ENCODE measurements at regions not wholly inside any gene's neighbourhood (a gene's known extent, or its start where the extent isn't known, plus 50 kb on each side); places are given as distances from the start of the nearest gene placed in this dataset.

DNA sequence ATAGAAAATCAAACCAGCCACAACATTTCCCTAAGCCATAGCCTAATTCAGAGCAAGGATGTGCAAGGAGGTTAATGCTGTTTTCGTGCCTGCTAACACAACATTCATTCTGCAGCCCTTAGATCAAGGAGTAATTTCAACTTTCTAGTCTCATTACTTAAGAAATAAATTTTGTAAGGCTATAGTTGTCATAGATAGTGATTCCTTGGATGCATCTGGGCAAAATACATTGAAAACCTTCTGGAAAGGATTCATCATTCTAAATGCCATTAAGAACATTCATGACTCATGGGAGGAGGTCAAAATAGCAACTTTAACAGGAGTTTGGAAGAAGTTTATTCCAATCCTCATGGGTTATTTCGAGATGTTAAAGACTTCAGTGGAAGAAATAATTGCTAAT is 283.2 kb downstream of the RPAP3 start:
- no peak for TF ChIP-seq POLR2A (IDR thresholded peaks at IDR 0.05)
- TF ChIP-seq, protein P1, sequence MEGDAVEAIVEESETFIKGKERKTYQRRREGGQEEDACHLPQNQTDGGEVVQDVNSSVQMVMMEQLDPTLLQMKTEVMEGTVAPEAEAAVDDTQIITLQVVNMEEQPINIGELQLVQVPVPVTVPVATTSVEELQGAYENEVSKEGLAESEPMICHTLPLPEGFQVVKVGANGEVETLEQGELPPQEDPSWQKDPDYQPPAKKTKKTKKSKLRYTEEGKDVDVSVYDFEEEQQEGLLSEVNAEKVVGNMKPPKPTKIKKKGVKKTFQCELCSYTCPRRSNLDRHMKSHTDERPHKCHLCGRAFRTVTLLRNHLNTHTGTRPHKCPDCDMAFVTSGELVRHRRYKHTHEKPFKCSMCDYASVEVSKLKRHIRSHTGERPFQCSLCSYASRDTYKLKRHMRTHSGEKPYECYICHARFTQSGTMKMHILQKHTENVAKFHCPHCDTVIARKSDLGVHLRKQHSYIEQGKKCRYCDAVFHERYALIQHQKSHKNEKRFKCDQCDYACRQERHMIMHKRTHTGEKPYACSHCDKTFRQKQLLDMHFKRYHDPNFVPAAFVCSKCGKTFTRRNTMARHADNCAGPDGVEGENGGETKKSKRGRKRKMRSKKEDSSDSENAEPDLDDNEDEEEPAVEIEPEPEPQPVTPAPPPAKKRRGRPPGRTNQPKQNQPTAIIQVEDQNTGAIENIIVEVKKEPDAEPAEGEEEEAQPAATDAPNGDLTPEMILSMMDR (IDR thresholded peaks at IDR 0.05 in 4 of 5, conservative IDR thresholded peaks at IDR 0.05 in 1 of 5): no peak
- in situ Hi-C loops (cut with MboI; ENCODE audit: low sequenced_read_pairs in 4 of 4): no loop called here
- ATAC-seq: no peak

DNA sequence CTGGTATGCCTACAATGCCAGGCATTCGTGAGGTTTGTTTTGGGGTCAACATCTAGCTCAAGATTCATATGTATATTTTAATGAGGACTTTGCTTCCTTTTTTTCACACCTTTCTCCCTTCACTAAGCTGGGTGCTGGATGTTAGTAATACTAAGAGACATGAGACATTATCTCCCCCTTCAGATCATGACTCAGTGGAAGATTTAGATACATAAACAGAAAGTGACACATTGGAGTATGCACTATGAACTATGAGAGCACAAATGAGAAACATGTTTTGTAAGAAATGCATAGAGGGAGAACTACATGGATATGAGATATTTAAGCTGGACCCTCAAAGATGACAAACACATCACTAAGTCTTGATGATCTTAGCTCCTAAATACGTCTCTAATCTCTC is 286.3 kb downstream of the RPAP3 start:
- H3K27ac ChIP-seq: no peak overlapping the region
- DNase-seq (no peak), ATAC-seq (no peak)
- no peaks in the 10 kb centered on the region for H3K36me3 ChIP-seq
- H3K4me3 ChIP-seq: no peak overlapping the region
- TF ChIP-seq POLR2A (IDR thresholded peaks at IDR 0.05): no peak
- H3K4me1 ChIP-seq: no peaks in the 10 kb centered on the region
- intact Hi-C loops (cut with DNase I; ENCODE audit: low total_unique reads): no loop called here
- in situ Hi-C loops (cut with MboI; ENCODE audit: low sequenced_read_pairs in 4 of 4): loop anchor here in 1 of 4 donors (10.0 kb wide), 1 partner anchor 95 kb away; no protein-coding TSS in a partner anchor
- no peaks in the 10 kb centered on the region for H3K9me3 ChIP-seq
- no peaks in the 10 kb centered on the region for H3K27me3 ChIP-seq

More for the DNA sequence above, 283.2 kb downstream of the RPAP3 start:
- intact Hi-C loops (cut with DNase I; ENCODE audit: low total_unique reads): no loop called here
- Histone ChIP-seq H3K27me3 (no peaks in the 10 kb centered on the region), H3K9me3 (no peaks in the 10 kb centered on the region), H3K4me1 (no peaks in the 10 kb centered on the region), H3K4me3 (no peak overlapping the region), H3K27ac (no peak overlapping the region), H3K36me3 (no peaks in the 10 kb centered on the region)
- no peak for DNase-seq

DNA sequence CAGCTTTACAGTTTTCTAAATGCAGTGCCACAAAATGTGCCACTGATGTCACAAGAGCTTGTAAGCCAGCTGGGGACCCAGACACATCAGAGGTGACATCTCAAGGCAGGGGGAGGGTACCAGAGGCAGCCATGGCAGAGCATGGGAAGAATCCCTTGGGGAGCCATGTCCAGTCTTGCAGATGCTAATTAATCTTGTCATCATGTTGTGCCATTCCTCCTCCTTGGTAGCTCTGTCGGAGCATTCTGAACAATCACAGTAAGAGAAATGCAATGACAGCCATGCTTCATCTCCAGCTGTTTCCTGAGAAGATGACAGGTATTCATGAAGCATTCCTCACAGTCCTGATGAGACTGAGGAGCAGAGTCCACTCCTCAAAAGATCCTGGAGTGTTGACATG is 287.9 kb downstream of the RPAP3 start:
- in situ Hi-C loops (cut with MboI; ENCODE audit: low sequenced_read_pairs in 4 of 4): loop anchor here in 1 of 4 donors (10.0 kb wide), 1 partner anchor 93 kb away; no protein-coding TSS in a partner anchor
- Histone ChIP-seq H3K27me3 (no peaks in the 10 kb centered on the region), H3K27ac (no peak overlapping the region), H3K9me3 (no peaks in the 10 kb centered on the region), H3K4me3 (no peak overlapping the region), H3K4me1 (no peaks in the 10 kb centered on the region), H3K36me3 (no peaks in the 10 kb centered on the region)
- intact Hi-C loops (cut with DNase I; ENCODE audit: low total_unique reads): no loop called here
- TF ChIP-seq POLR2A (IDR thresholded peaks at IDR 0.05): no peak
- TF ChIP-seq, protein P1 (IDR thresholded peaks at IDR 0.05 in 4 of 5, conservative IDR thresholded peaks at IDR 0.05 in 1 of 5): no peak
- ATAC-seq (no peak), DNase-seq (no peak)

DNA sequence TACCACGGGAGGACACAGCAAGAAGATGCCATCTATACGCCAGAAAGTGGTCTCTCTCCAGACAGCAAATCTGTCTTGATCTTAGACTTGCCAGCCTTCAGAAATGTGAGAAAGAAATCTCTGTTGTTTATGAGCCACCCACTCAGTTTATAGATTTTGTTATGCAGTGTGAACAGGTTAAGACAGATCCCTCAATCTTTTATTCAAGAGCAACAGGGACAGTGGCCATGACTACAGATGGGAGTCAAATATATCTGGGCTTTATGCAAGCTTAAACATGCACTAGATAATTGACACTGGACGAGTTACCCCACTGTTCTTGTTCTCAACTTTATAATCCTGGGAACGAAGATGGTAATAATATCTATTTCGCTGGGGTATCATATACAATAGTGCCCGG is 288.7 kb downstream of the RPAP3 start:
- DNase-seq (no peak), ATAC-seq (no peak)
- Histone ChIP-seq H3K4me3 (no peak overlapping the region), H3K27me3 (no peaks in the 10 kb centered on the region), H3K4me1 (no peaks in the 10 kb centered on the region), H3K27ac (no peak overlapping the region), H3K9me3 (no peaks in the 10 kb centered on the region), H3K36me3 (no peaks in the 10 kb centered on the region)
- in situ Hi-C loops (cut with MboI; ENCODE audit: low sequenced_read_pairs in 4 of 4): loop anchor here in 1 of 4 donors (10.0 kb wide), 1 partner anchor 92 kb away; no protein-coding TSS in a partner anchor
- intact Hi-C loops (cut with DNase I; ENCODE audit: low total_unique reads): no loop called here
- TF ChIP-seq, protein P1 (IDR thresholded peaks at IDR 0.05 in 4 of 5, conservative IDR thresholded peaks at IDR 0.05 in 1 of 5): no peak
- no peak for TF ChIP-seq POLR2A (IDR thresholded peaks at IDR 0.05)

DNA sequence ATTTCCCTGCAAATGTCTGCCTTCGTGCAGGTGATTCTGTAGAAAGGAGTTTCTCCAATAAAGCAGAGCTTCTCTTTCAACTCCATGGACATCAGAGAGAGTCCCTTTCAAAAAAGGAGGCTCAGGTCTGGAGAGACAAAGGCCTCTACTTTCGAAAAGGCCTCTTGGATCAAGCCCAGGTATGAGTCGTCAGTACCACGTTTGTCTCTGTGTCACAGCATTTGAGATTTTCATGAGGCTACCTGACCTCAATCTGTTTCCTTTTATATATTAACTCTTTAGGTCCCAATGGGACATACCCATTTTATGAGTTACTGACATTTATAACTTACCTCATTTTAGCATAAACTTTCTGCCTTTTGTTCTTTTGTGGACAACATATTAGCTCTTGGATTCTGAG is 290.8 kb downstream of the RPAP3 start:
- DNase-seq (no peak), ATAC-seq (no peak)
- H3K9me3 ChIP-seq: no peaks in the 10 kb centered on the region
- no peaks in the 10 kb centered on the region for H3K4me1 ChIP-seq
- in situ Hi-C loops (cut with MboI; ENCODE audit: low sequenced_read_pairs in 4 of 4) (loop anchor here in 1 of 4 donors (10.0 kb wide), 1 partner anchor 90 kb away; no protein-coding TSS in a partner anchor), intact Hi-C loops (cut with DNase I; ENCODE audit: low total_unique reads) (no loop called here)
- H3K27me3 ChIP-seq: no peaks in the 10 kb centered on the region
- H3K36me3 ChIP-seq: no peaks in the 10 kb centered on the region
- no peak for TF ChIP-seq POLR2A (IDR thresholded peaks at IDR 0.05)
- TF ChIP-seq, protein P1 (IDR thresholded peaks at IDR 0.05 in 4 of 5, conservative IDR thresholded peaks at IDR 0.05 in 1 of 5): no peak
- H3K27ac ChIP-seq: no peak overlapping the region
- no peak overlapping the region for H3K4me3 ChIP-seq

All from gastrocnemius medialis (tissue), 4 donors.